Memory B cell (primary cell): ENCODE measurements at regions not wholly inside any gene's neighbourhood (a gene's known extent, or its start where the extent isn't known, plus 50 kb on each side); places are given as distances from the start of the nearest gene placed in this dataset.
A peak's percentile ranks its signal among the peaks of the same experiment; 100 is the strongest.

Source experiments
- ATAC-seq: fragments of 150-1000 bp; cut with Tn5 transposase; 2 replicates; pipeline ENCODE4 v1.10.0; 2021; ENCODE audit warnings: low read depth, mild to moderate bottlenecking, moderate library complexity
- DNase-seq, 2 donors: peaks; one replicate each; pipeline ENCODE4 v3.0.0; 2022; ENCODE audit warnings: low spot score in 2 of 2
- H3K27ac Mint-ChIP-seq: one replicate; pipeline ENCODE4 v1.8.0; 2022; ENCODE audit warnings: mild to moderate bottlenecking, moderate library complexity, mixed read lengths
- H3K27me3 Mint-ChIP-seq: one replicate; pipeline ENCODE4 v1.8.0; 2022; ENCODE audit warnings: mixed read lengths
- H3K36me3 Mint-ChIP-seq: one replicate; pipeline ENCODE4 v1.8.0; 2022; ENCODE audit warnings: mild to moderate bottlenecking, mixed read lengths
- H3K4me1 Mint-ChIP-seq: one replicate; pipeline ENCODE4 v1.8.0; 2022; ENCODE audit warnings: mixed read lengths
- H3K4me3 Mint-ChIP-seq: one replicate; pipeline ENCODE4 v1.8.0; 2022; ENCODE audit warnings: mild to moderate bottlenecking, moderate library complexity, mixed read lengths
- H3K9me3 Mint-ChIP-seq: one replicate; pipeline ENCODE4 v1.8.0; 2022; ENCODE audit warnings: mixed read lengths

GRCh38 chr2:121974897-121975661 lies 219.6 kb downstream of the TSN start:
- Mint-ChIP-seq H3K4me1 (peaks cover 5% of the 10 kb centered on the region), H3K9me3 (peaks cover 1% of the 10 kb centered on the region), H3K27me3 (no peaks in the 10 kb centered on the region), H3K27ac (peak overlapping the region; percentile 19), H3K36me3 (no peaks in the 10 kb centered on the region), H3K4me3 (peak overlapping the region; percentile 81)
- ATAC-seq (peak; percentile 90), DNase-seq (peak; percentile 22 to 33)

- Mint-ChIP-seq H3K27ac (no peak overlapping the region), H3K27me3 (no peaks in the 10 kb centered on the region), H3K36me3 (no peaks in the 10 kb centered on the region), H3K4me1 (peaks cover 5% of the 10 kb centered on the region), H3K4me3 (no peak overlapping the region), H3K9me3 (peaks cover 1% of the 10 kb centered on the region)
- DNase-seq (no peak), ATAC-seq (no peak)
Observed at GRCh38 chr2:121976926-121977325, 221.5 kb downstream of the TSN start.

- DNase-seq, result no peak
- Mint-ChIP-seq H3K9me3 (peaks cover 1% of the 10 kb centered on the region), H3K27ac (no peak overlapping the region), H3K27me3 (no peaks in the 10 kb centered on the region), H3K4me3 (no peak overlapping the region), H3K4me1 (peaks cover 5% of the 10 kb centered on the region), H3K36me3 (no peaks in the 10 kb centered on the region)
- ATAC-seq, result no peak
Observed at GRCh38 chr2:121977326-121977725, 221.9 kb downstream of the TSN start.

GRCh38 chr2:121992700-121993099 lies 237.2 kb downstream of the TSN start:
- H3K4me3 Mint-ChIP-seq, result no peak overlapping the region
- no peak overlapping the region for H3K27ac Mint-ChIP-seq
- peaks cover 7% of the 10 kb centered on the region for H3K27me3 Mint-ChIP-seq
- no peaks in the 10 kb centered on the region for H3K36me3 Mint-ChIP-seq
- ATAC-seq (no peak), DNase-seq (no peak)
- no peaks in the 10 kb centered on the region for H3K4me1 Mint-ChIP-seq
- peaks cover 3% of the 10 kb centered on the region for H3K9me3 Mint-ChIP-seq

GRCh38 chr2:121993682-121994081 lies 238.2 kb downstream of the TSN start:
- Mint-ChIP-seq H3K27me3 (peaks cover 10% of the 10 kb centered on the region), H3K27ac (no peak overlapping the region)

DNA sequence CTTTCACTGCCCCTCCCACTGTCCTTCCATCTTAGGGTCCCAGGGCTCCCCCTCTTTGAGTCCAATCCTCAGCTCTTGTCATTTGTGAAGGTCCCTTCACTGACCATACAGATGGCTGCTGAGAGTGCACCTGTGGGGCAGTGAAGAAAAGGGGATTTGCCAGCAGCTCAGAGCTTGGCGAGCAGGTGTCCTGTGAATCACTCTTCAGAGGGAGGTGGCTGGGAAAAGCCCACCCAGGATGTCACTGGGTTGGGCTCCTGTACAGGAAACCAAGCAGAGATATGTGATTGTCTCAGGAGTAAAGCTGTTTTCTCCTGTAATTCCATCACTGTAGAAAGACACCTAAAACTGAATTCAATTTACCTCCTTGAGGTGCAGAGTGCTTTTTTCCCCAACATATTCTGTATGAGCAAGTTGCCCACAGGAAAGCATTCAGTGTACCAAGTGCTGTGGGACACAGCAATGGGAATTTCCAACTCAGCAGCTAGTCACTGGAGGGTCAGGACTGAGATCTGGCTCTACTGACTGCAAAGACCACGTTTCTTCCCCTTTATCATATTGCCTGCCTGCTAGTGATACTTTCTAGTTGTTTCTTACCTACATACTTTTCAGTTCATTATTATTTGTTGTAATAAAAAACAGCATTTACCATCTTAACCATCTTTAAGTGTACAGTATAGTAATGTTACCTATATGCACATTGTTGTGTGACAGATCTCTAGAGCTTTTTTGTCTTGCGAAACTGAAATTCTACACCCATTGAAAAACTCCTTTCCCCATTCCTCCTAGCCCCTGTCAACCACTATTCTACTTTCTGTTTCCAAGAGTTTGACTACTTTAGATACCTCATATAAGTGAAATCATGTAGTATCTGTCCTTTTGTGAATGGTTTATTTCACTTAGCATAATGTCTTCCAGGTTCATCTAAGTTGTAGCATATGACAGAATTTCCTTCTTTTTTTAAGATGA lies 239.1 kb downstream of the TSN start:
- Mint-ChIP-seq H3K27ac (no peak overlapping the region), H3K36me3 (no peaks in the 10 kb centered on the region), H3K4me1 (no peaks in the 10 kb centered on the region), H3K4me3 (no peak overlapping the region), H3K27me3 (peaks cover 8% of the 10 kb centered on the region), H3K9me3 (no peaks in the 10 kb centered on the region)
- ATAC-seq (no peak), DNase-seq (no peak)

More at GRCh38 chr2:121993682-121994081, 238.2 kb downstream of the TSN start:
- Mint-ChIP-seq H3K4me3 (no peak overlapping the region), H3K36me3 (no peaks in the 10 kb centered on the region), H3K9me3 (peaks cover 3% of the 10 kb centered on the region), H3K4me1 (no peaks in the 10 kb centered on the region)
- DNase-seq (no peak), ATAC-seq (no peak)

DNA sequence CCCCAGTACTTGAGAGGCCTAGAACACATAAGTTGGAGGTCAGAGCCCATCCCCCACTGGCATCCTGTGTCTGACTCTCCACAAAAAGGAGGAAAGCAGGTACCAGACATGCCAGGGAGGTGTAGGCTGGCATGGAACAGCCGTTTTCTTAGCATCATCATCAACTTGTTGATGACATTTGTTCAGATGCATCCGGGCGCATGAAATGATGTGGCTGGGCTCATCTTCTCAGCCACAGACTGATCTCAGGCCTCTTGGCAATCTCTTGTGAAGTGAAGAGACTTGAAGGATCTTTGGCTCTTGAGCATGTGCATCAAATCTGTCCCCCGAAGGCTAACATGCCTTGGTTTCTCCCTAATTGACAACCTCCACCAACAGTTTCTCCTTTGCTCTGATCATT lies 243.3 kb downstream of the TSN start:
- ATAC-seq (no peak), DNase-seq (no peak)
- Mint-ChIP-seq H3K27me3 (peaks cover 12% of the 10 kb centered on the region), H3K4me3 (no peak overlapping the region), H3K27ac (no peak overlapping the region), H3K4me1 (no peaks in the 10 kb centered on the region), H3K9me3 (no peaks in the 10 kb centered on the region), H3K36me3 (no peaks in the 10 kb centered on the region)

- H3K4me3 Mint-ChIP-seq, result no peak overlapping the region
- no peak overlapping the region for H3K27ac Mint-ChIP-seq
- H3K4me1 Mint-ChIP-seq, result no peaks in the 10 kb centered on the region
- H3K9me3 Mint-ChIP-seq, result no peaks in the 10 kb centered on the region
- no peak for DNase-seq
- peaks cover 12% of the 10 kb centered on the region for H3K27me3 Mint-ChIP-seq
- no peaks in the 10 kb centered on the region for H3K36me3 Mint-ChIP-seq
- no peak for ATAC-seq
Observed at GRCh38 chr2:121999264-121999663, 243.8 kb downstream of the TSN start.

GRCh38 chr2:122000556-122001340 lies 245.3 kb downstream of the TSN start:
- no peak for DNase-seq
- Mint-ChIP-seq H3K36me3 (no peaks in the 10 kb centered on the region), H3K9me3 (no peaks in the 10 kb centered on the region), H3K4me3 (no peak overlapping the region), H3K27ac (no peak overlapping the region), H3K4me1 (no peaks in the 10 kb centered on the region), H3K27me3 (peaks cover 12% of the 10 kb centered on the region)
- ATAC-seq, result no peak

GRCh38 chr2:122001441-122001874 lies 246.0 kb downstream of the TSN start:
- Mint-ChIP-seq H3K4me3 (no peak overlapping the region), H3K9me3 (no peaks in the 10 kb centered on the region), H3K4me1 (no peaks in the 10 kb centered on the region), H3K36me3 (no peaks in the 10 kb centered on the region), H3K27ac (no peak overlapping the region), H3K27me3 (peaks cover 12% of the 10 kb centered on the region)
- ATAC-seq (no peak), DNase-seq (no peak)

GRCh38 chr2:122003196-122003940 lies 247.9 kb downstream of the TSN start:
- Mint-ChIP-seq H3K9me3 (no peaks in the 10 kb centered on the region), H3K4me3 (no peak overlapping the region), H3K36me3 (no peaks in the 10 kb centered on the region), H3K27me3 (peaks cover 4% of the 10 kb centered on the region), H3K27ac (no peak overlapping the region), H3K4me1 (no peaks in the 10 kb centered on the region)
- ATAC-seq (no peak), DNase-seq (no peak)

DNA sequence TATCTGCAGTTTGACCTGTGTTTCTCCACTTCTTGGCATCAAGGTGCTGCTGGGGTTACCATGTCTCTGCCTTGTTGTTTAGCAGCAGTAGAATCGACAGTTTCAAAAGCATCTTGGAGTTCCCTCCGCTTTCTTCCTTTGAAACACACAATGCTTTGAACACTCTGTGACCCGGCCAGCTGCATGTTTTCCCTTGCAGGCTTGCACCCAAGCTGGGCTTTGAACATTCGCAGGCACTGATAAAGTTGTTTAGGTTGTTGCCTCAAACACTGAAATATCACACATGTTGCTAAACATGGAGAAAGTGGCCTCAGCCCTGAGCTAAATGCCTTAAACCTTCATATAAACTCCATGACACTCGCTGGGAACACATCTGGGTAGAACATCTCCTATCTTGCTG lies 251.7 kb downstream of the TSN start:
- Mint-ChIP-seq H3K27me3 (peaks cover 5% of the 10 kb centered on the region), H3K4me3 (no peak overlapping the region), H3K27ac (no peak overlapping the region), H3K4me1 (no peaks in the 10 kb centered on the region), H3K36me3 (no peaks in the 10 kb centered on the region), H3K9me3 (peaks cover 2% of the 10 kb centered on the region)
- DNase-seq, result no peak
- ATAC-seq, result no peak

- peaks cover 5% of the 10 kb centered on the region for H3K27me3 Mint-ChIP-seq
- peaks cover 4% of the 10 kb centered on the region for H3K9me3 Mint-ChIP-seq
- DNase-seq (no peak), ATAC-seq (no peak)
- no peaks in the 10 kb centered on the region for H3K36me3 Mint-ChIP-seq
- H3K4me1 Mint-ChIP-seq, result no peaks in the 10 kb centered on the region
- no peak overlapping the region for H3K27ac Mint-ChIP-seq
- H3K4me3 Mint-ChIP-seq, result no peak overlapping the region
Observed at GRCh38 chr2:122007577-122007976, 252.1 kb downstream of the TSN start.
